BJ (cell line): ENCODE measurements at regions not wholly inside any gene's neighbourhood (a gene's known extent, or its start where the extent isn't known, plus 50 kb on each side); places are given as distances from the start of the nearest gene placed in this dataset.

Source experiments
- CTCF ChIA-PET: fragments of 350-600 bp; formaldehyde crosslinking; extraction: SDS; loops from one replicate; lab custom pipeline; 2021; ENCODE audit warnings: antibody characterized with exemption, inconsistent platforms; lab: Yijun Ruan, JAX
- POLR2A ChIA-PET: fragments of 300-600 bp; sonication (Branson Sonifier 250); formaldehyde crosslinking; extraction: SDS; loops from one replicate; lab custom pipeline; 2021; ENCODE audit warnings: antibody characterized with exemption; lab: Charles Lee
- DNase-seq: peaks from one replicate; pipeline ENCODE4 v3.0.0-alpha.2; 2011; ENCODE audit warnings: low read depth
- H3K27me3 ChIP-seq: 2 replicates; pipeline ENCODE4 v1.6.0; 2011; ENCODE audit warnings: low read length; ENCODE audit not compliant: control insufficient read depth, insufficient read depth
- H3K36me3 ChIP-seq: 2 replicates; pipeline ENCODE4 v1.5.1; 2011; ENCODE audit warnings: low read length; ENCODE audit not compliant: control insufficient read depth, insufficient read depth
- H3K4me3 ChIP-seq: 2 replicates; pipeline ENCODE4 v1.5.1; 2011; ENCODE audit warnings: low read depth, mild to moderate bottlenecking, control low read depth, low read length
- TF ChIP-seq, protein P1 (sequence below): IDR thresholded peaks from 2 replicates; pipeline ENCODE4 v1.5.1; 2011; ENCODE audit warnings: low read depth, mild to moderate bottlenecking, control low read depth, inconsistent platforms, low read length, moderate library complexity; ENCODE audit not compliant: insufficient read depth

DNA sequence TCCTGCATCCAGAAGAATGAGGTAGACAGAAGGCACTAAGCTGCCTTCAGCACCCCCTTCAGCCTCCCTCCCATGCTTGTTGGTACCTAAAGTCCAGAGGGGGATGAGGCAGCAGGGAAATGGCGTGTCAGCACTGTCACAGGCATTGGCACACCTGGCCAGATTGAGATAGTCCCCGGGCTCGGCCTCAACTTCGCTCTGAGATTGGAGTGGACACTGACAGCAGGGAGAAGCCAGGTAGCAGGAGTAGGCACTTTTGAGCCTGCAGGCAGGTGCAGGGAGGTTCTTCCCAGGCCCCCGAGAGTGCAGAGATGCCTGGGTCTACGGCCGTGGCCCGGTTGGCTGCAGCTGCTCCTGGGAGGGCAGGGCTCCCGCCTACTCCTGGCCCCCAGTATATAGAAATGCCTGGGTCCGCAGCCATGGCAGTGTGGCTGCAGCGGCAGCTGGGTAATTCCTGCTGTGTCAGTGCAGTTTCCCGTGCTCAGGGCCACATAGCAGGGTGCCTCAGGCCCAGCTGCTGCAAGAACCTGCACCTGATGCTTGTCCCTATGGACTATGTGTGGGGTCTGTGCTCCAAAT is 160.3 kb downstream of the SLITRK6 start:
- ChIA-PET POLR2A (no interaction called here), CTCF (no interaction called here)
- TF ChIP-seq, protein P1, sequence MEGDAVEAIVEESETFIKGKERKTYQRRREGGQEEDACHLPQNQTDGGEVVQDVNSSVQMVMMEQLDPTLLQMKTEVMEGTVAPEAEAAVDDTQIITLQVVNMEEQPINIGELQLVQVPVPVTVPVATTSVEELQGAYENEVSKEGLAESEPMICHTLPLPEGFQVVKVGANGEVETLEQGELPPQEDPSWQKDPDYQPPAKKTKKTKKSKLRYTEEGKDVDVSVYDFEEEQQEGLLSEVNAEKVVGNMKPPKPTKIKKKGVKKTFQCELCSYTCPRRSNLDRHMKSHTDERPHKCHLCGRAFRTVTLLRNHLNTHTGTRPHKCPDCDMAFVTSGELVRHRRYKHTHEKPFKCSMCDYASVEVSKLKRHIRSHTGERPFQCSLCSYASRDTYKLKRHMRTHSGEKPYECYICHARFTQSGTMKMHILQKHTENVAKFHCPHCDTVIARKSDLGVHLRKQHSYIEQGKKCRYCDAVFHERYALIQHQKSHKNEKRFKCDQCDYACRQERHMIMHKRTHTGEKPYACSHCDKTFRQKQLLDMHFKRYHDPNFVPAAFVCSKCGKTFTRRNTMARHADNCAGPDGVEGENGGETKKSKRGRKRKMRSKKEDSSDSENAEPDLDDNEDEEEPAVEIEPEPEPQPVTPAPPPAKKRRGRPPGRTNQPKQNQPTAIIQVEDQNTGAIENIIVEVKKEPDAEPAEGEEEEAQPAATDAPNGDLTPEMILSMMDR = no peak
- Histone ChIP-seq H3K4me3 (no peak overlapping the region), H3K27me3 (no peaks in the 10 kb centered on the region), H3K36me3 (no peaks in the 10 kb centered on the region)
- no peak for DNase-seq

DNA sequence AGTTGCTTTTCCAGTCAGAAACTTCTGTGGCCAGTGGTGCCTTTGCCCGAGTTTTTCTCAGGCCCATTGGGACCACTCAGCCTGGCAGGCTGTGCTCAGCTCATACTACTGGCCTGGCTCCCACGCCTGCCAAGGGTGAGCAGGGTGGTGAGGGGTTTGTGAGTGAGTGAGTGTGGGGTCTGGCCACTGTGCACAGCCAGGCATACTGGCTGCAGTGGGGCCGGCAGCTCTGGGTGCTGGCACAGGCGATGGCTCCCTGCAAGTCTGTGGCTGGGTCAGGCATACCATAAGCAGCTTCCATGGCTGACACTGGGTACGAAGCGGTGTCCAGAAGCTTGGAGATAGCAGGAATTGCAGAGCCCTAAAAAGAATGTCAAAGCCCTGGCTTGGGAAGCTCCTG is 161.0 kb downstream of the SLITRK6 start:
- no peak overlapping the region for H3K4me3 ChIP-seq
- ChIA-PET POLR2A (no interaction called here), CTCF (no interaction called here)
- H3K36me3 ChIP-seq = no peaks in the 10 kb centered on the region
- no peak for DNase-seq
- no peaks in the 10 kb centered on the region for H3K27me3 ChIP-seq
- TF ChIP-seq, protein P1 = no peak

DNA sequence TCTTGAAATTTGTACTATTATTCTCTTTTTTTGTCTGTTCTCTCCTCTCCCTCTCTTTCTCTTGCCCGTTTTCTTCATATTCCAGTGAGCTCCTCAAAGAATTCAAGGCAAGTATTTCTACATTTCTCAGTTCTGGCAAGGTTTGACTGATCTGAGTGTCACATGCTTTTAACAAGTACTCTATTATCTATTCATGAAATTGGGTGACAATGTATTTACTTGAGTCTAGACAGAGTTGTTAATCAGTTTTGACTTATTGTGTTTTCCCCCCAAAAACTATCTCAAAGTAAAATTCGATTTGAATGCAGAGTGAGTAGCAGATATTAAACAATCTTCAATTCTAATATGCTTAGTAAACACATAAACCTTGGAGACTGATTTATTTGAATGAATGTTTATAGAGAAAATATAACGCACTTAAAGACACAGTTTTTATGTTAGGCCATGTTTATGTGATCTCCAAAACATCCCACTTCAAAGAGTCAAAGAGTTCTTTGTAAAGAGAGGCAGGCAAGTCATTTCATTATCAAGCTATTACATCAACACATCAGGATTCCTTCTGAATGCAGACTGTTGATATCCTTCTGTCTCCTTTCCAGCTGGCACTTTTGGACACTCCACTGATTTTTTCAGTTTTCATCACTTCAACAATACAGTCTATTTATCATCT is 166.6 kb downstream of the SLITRK6 start:
- CTCF ChIA-PET = no interaction called here
- H3K36me3 ChIP-seq = no peaks in the 10 kb centered on the region
- DNase-seq = no peak
- POLR2A ChIA-PET = no interaction called here
- TF ChIP-seq, protein P1 = no peak
- H3K4me3 ChIP-seq = no peak overlapping the region
- no peaks in the 10 kb centered on the region for H3K27me3 ChIP-seq

DNA sequence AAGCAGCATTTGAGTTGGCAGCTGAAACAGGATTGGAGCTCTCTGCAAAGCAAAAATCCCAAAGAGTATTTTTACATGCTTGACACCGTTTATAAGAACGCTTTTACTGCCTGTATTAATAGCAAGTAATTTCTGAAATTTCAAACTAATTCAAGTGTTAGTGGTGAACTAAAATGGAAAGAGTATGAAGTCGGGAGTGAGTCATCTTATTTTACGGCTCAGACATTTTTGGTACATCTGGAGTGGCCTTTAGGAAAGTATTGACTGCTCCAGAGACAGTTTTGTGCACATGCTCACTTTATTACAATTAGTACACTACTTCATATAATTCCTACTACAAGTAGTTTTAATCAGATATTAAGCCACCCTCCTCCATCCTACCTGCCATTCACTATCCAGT is 167.4 kb downstream of the SLITRK6 start:
- ChIA-PET CTCF (no interaction called here), POLR2A (no interaction called here)
- Histone ChIP-seq H3K36me3 (no peaks in the 10 kb centered on the region), H3K27me3 (no peaks in the 10 kb centered on the region), H3K4me3 (no peak overlapping the region)
- TF ChIP-seq, protein P1 = no peak
- peak; percentile 65 for DNase-seq

DNA sequence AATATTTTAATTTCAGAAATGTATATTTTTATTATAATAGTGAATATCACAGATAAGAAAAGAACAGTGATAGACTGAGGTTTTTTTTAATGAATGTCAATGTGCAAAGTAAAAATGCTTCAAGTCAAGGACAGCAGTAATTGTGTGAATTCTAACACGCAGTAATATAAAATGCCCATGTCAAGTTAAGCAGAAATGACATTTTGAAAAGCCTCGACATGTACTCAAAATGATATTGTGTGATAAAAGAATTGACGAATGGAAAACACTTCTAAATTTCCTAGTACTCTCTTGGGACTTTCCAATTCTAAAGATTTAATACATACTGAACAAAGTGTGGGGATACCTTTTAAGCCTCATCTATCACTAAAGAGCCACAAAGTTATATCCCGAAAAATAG is 172.6 kb downstream of the SLITRK6 start:
- ChIA-PET CTCF (no interaction called here), POLR2A (no interaction called here)
- Histone ChIP-seq H3K36me3 (no peaks in the 10 kb centered on the region), H3K4me3 (no peak overlapping the region), H3K27me3 (no peaks in the 10 kb centered on the region)
- DNase-seq = no peak
- TF ChIP-seq, protein P1 = no peak
